Epidermal melanocyte (primary cell): ENCODE measurements at regions not wholly inside any gene's neighbourhood (a gene's known extent, or its start where the extent isn't known, plus 50 kb on each side); places are given as distances from the start of the nearest gene placed in this dataset.
"Not testable (repeated sequence)": the region's sequence is repeated elsewhere in the genome, so short reads cannot be mapped to it uniquely, and the experiment has no call there.

Experiments used
- DNase-seq: peaks from one replicate; pipeline ENCODE4 v3.0.0; 2011; ENCODE audit warnings: low spot score; ENCODE audit not compliant: insufficient read length

DNA sequence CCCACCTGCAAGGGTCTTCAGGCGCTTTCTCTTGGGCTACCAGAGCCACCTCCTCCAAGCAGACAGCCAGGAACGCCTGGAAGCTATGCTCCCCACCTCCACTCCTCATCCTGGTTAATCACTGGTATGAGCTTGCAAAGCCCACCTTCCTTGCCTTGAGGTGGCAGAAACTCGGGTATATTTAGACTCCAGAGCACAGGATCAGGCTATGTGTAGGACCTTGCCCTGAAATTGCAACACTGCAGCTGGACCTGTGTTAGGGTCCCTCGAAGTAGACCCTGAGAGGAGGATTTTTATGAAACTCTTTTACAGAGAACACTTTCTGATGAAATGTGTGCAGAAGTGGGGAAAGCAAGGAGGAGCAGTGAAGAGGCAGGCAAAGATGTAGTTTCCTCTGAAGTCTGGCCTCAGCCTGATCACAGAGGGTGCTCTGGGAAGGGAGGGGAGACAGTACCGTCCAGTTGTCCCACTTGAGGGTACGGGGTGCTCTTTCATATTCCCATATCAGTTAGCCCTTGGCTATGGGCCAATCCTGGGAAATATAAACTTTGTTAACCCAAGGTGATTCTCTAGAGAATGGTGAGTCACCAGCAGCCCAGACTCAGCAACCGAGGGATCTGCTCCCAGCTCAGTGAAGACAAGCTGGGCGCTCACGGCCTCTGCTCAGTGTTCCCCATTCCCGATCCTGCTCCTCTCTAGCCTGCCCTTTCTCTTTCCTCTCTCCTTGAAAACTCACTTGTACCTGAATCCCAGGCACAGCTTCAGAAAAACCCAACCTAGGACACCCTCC lies 157.9 kb downstream of the UQCRFS1 start:
- no peak for DNase-seq

DNA sequence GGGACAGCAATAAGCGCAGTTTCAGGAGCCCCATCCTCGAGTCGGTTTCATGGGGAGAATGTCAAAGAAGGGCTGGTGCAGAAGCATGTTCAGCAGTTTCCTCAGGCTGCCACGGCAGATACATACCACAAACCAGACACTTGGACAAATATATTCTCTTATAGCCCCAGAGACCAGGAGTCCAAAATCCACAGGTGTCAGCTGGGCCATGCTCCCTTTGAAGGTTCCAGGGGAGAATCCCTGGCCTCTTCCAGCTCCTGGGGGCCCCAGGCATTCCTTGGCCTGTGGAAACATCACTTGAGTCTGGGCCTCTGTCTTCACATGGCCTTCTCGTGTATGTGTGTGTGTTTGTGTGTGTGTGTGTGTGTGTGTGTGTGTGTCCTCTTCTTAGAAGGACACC lies 164.1 kb downstream of the UQCRFS1 start:
- no peak for DNase-seq

DNA sequence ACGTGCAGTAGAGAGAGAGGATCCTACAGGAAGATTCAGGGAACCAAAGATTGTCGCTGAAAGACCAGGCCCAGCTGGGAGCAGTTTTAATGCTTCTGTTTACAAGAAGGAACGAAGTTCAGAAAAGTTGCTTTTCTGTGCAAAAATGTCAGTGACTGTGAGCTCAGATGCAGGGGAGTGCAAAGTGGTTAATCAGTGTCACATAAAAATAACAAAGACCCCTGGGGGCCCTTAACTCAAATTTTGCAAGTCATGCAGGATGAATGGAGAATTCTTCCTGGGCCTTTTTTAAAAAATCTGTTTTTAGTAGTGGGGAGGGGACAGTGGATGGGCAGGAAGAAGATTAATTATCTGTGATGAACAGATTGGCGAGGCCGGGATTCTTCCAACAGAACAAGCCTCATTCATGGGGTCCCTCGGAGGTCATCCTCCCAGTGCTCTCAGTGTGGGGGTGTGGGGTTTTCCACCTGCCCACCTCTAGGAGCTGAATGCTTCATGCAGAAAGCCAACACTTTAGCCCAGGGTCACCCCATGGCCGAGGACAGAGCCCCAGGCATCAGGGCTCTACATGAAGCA lies 167.2 kb downstream of the UQCRFS1 start:
- no peak for DNase-seq

DNA sequence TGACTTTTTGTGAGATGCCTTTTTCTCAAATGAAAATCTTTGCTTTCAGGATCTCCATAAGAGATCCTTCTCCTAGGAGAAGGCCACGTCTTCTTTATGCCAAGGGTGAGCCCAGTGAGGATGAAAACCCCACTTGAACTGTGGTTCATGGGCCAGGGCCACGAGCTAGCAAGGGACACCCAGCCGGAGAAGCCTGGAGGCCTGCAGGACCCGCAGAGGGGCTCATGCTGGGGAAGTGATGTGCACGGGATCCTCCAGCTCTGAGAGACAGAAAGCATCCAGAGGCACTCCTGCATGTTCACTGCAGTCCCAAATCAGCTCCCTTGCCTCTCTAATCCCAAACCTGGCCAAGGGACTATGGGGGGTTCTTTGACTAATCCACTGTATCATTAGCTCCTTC lies 168.9 kb downstream of the UQCRFS1 start:
- DNase-seq: no peak

DNA sequence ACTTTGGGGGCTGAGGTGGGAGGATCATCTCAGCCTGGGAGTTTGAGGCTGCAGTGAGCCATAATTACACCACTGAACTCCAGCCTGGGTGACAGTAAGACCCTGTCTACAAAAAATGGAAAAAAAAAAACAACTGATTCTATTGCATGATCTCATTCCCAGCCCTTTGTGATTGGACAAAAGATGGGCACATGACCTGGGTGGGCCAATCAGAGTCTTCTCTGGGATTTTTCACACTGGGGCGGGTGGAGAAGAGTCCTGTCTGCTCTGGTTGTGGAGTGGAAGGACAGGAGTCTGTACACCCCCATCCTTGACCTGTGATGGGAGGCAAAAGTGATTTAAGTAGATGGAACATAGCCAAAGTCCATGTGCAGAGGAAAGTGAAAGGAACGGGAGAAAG lies 170.5 kb downstream of the UQCRFS1 start:
- no peak for DNase-seq

DNA sequence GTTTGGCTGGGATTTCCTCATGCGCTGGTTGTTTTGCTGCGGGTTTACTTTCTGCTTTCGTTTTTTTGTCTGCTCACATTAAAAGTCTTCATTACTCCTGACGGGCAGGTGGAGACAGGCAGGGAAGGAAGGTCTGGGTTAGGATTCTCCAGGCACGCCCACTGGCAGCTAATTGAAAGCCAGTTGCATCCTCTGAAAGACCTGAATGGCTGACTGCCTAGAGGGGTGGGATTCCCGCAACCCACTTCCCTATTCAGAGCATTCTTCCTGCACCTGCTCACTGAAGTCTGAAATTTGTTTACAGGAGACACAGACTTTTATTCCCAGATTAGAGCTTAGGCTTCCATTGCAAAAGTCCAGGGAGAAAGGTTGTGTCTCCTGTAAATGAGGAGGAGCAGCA lies 172.0 kb downstream of the UQCRFS1 start:
- DNase-seq: no peak

DNA sequence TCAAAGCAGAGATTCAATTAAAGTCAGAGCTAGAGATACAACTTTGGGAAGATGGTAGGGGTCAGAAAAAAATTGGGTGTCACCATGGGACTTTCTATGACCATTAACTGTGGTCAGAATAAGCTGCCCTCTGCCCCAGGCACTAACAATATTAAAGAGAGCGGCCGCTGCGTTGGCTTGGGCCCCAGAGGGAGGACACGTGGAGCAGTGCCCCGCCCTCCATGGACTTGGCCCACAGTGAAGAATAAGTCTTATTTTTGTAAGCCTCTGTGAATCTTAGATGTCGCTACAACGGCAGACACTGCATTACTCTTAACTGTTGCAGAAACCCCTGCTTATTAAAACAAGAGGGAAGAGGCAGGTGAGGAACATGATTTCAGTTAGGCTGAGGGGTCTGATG lies 172.7 kb downstream of the UQCRFS1 start:
- no peak for DNase-seq

DNA sequence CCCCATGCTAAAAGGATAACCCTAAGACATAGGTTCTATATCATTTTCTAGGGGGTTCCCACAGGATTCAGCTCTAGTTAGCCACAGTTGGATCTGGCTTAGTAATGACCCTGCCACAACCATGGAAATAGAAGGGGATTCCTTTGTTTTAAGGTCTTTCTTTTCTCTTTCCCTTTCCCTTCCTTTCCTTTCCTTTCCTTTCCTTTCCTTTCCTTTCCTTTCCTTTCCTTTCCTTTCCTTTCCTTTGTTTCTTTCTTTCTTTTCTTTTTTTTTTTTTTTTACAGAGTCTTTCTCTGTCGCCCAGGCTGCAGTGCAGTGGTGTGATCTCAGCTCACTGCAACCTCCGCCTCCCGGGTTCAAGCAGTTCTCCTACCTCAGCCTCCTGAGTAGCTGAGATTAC lies 173.9 kb downstream of the UQCRFS1 start:
- not testable (repeated sequence) for DNase-seq

DNA sequence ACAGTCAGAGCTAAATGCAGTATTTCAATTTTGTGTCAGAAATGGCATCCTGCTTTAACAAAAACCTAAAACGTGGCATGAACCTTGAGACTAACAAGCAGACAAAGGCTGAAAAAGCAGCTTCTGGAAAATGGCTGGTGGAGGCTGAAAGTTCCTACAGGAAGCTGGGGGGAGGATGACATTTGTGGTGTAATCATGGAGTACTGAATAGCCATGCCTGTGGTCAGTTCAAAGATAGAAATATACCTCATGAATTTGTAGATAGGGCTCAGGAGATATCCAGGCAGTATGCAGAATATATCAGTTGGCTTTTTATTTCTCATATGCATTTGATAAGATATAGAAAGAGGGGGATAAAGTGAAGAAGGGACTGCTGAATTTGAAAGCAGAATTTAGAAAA lies 181.7 kb downstream of the UQCRFS1 start:
- no peak for DNase-seq

DNA sequence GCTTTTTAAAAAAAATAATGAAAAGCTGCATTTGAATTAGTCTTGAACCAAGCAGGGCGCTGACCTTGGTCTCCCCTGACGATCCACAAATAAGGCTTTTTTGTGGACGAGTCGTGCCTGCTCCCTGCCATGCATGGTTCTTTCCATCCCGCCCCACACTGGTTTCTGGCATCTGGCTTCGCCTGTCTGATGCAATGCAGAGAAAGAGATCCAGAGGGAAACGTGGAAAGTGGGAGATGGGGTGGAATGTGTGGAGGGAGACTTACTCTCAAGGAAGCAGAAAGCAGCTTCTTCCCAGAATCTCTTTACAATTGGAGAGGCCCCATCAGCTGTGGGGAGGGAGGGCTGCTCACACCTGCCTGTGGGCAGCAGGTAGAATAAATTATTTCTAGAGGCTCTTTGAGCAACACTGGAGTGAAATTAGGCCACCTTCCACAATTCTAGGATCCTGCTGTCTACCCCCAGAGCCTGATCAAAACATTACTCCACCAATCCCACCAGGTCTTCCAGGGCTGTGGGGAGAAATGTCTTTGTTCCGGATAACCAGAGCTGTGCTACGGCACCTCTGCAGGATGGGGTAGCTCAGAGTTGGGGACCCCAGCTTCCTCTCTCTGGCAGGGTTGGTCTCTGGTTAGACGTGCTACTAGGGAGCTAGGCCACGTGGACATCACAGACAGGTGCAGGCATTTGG lies 183.5 kb downstream of the UQCRFS1 start:
- DNase-seq: no peak

DNA sequence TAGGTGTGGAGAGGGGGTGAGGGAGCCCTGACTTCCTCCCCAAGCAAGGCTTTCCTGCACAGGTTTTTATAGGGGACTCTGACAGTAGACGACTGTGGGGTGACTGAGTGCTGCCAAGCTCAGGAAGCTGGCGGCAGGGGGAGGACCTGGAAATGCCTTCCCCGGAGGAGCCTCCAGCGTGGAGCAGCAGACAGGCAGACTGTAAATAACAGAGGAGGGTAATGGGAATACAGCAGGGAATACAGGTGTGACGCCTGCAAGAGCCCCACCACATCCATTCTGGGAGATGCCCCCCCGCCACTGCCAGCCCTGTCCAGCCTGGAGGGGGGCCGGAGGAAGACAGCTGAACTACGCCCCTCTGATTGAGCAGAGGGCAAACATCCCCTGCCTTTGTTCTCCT lies 190.4 kb downstream of the UQCRFS1 start:
- DNase-seq: no peak

DNA sequence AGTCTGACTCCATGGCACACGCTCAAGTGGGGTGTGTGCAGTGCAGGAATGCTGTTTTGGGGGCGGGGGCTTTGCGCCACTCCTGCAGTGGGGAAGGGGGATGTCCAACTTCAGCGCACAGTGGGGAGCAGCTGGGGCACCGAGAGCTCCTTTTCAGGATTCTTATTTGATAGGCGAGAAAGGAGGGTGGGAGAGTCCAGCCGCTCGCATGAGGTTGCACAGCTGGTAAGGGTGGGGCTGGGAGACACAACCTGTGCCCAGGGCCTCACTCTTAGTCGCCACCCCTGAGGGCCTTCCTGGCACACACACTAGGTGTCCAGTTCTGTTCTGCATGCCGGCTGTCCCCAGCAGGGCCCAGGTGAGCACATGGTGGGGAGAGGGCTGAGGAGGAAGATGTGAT lies 190.8 kb downstream of the UQCRFS1 start:
- DNase-seq: no peak

DNA sequence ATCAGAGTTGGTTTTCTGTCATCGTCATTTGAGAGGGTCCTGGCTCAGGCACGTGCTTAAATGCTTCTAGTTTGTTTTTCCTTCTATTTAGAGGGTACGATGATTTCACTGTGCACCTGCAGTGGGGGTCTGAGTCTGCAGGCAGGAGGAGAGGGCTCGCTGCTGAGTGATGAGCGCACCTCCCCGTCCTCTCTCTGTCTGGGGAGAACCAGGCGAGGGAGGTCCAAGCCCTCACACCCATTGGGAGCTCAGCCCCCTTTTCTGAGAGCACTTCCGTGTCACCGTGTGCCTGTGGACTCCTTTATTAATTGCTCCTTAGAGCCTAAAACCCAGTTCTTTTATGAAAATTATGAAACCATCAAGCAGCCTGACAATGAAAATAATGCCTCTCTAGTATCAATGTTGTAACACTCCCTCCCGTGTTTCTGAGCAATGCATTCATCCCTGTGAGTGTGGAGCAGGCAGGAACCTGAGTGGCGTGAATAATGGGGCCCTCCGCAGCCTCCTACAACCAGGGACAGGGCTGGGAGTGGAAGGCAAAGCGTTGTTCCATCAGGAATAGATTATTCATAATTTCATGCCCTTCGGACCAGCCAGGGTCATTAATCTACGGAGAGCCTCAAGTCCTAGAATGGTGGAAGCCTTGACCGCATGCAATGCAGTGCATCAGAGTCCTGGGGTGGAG lies 191.6 kb downstream of the UQCRFS1 start:
- DNase-seq: no peak

DNA sequence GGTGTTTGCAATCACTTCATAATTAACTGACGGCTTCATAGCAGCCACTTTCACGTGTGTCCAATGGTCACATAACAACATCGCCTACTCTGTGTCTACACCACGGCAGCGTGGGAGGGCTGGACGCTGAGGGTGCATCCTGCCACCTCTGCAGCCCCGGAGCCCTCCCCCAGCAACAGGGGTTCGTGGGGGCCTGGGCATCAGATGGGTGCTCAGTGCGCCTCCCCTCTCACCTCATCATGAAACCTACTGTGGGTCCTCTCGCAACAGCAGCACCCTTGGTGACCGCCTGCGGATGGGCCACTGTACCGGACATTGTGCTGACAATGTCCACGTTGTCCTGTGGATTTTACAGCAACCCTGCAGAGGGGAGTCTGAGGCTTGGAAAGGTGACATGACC lies 193.5 kb downstream of the UQCRFS1 start:
- DNase-seq: no peak

DNA sequence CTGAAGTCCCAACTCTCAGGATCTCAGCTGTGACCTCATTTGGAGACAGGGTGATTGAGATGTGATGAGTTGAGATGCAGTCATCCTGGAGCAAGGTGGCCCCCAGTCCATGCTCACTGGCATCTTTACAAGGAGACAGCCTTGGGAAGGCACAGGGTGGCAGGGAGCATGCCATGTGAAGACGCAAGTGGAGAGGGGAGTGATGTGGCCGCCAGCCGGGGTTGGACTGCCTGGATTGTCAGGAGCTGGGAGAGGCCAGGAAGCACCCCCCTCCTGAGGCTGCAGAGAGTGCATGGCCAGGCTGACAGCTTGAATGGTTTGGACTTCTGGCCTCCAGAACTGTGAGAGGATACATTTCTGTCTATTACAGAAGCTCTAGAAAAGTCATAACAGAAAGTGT lies 194.4 kb downstream of the UQCRFS1 start:
- DNase-seq: no peak

DNA sequence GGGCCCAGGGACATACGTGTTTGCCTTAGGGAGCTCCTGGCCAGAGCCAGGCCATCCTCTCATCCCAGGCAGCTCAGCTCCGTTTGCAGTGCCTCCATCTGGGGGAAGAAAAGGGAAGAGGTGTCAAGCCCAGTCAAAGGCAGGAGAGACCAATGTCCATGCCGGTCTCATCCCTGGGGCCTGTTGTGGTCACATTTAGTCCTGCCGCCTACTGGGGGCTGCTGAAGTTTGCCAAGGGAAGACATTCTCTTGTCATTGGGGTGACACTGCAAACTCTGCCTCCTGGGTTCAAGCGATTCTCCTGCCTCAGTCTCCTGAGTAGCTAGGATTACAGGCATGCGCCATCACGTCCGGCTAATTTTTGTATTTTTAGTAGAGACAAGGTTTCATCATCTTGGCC lies 195.2 kb downstream of the UQCRFS1 start:
- DNase-seq: no peak

DNA sequence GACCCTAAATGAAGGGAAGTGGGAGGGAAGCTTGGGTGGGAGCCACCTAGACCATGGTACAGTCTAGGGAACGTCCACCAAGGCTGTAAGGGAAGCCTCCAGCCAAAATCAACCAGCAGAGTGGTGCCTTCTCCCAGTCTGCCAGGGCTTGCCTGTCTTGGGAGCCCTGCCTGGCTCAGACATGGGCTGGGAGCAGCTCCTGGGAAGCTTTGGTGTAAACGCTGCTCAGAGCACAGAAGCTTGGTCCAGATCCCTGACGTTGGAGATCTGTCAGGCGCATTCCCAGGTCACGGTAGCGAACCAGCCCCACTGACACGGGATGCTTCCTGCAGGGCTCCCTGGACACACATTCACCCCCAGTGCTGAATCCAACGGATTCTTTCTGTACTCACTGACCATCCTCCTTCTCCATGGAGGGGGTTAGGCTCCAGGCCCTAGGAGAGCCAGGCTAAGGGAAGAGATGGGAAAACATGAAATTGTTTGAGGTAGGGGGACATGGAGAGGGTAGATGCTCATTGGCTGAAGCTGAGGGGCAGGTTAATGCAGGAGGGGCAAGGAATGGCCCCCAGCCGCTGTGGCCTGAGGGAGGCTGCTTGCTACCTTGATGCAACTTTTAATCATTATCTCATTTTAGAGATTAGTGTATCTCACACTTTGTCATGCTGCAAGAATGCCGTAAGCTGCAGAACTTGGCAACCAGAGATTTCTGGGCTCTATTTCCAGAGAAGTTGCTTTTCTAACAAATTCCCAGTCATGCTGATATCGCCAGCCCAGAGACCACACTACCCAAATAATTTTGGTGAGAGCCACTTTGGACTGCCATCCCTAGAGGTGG lies 195.8 kb downstream of the UQCRFS1 start:
- DNase-seq: no peak

DNA sequence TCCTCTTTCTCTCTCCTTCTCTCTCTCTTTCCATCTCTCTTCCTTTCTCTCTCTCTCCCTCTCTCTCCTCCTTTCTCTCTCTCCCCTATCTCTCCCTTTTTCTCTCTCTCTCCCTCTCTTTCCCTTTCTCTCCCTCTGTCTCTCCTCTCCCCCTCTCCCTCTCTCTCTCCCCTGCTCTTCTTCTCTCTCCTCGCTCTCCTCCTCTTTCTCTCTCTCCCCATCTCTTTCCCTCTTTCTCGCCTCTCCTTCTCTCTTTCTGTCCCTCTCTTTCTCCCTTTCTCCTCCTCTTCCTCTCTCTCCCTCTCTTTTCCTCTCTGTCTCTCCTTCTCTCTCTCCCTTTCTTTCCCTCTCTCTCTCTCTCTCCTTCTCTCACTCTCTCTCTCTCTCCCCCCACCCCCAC lies 196.6 kb downstream of the UQCRFS1 start:
- DNase-seq: no peak

DNA sequence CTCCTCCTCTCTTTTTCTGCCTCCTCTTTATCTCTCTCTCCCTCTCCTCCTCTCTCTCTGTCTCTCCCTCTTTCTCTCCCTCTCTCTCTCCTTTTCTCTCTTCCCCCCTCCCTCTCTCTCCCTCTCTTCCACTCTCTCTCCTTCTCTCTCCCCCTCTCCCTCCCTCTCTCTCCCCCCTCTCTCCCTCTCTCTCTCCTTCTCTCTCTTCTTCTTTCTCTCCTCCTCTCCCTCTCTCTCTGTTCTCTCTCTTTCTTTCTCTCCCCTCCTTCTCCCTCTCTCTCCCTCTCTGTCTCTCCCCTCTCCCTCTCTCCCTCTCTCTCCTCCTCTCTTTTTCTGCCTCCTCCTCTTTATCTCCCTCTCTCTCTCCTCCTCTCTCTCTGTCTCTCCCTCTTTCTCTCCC lies 197.4 kb downstream of the UQCRFS1 start:
- DNase-seq: no peak

DNA sequence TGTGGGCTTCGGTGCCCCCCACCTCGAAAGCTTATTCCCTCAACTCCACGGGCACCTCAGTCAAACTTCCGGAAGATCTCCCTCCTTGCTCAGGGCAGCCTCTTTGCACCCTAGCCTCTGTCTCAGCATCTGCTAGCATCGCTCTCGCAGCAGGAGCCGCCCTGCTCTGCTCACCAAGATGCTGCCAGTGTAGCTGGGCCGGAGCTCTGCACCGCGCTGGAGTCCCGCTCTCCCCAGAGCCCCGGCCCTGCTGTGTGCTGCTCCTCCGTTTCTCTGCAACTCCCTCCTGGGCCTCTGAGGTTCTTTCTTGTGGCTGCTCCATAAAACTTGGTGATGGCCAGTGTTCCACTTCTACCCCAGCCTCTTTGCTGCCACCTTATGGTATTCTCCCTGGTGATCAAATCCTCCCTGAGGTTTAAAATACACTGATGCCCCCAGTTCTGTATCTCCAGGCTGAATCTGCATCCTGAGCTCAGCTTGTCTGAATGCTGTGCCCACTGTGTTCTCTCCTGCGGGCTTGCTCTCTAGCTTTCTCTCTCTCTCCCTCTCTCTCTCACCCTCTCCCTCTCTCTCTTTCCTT lies 198.0 kb downstream of the UQCRFS1 start:
- DNase-seq: no peak

DNA sequence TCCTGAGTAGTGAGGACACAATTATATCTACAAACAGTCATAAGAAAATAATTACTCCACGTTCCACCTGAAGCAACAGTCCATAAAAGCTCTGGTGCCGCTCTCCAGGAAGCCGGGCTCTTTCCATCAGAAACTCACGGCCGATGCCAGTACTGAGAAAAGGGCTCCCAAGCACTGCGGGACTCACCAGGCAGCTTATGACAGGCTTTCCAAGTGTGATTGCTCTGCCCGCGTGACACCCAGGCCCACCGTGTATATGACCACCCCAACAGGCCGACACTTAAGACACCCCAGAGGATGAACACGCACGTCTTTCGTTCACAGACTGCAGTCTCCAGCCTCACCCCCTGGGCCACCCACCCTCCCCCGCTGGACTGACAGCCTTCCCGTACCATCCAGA lies 199.0 kb downstream of the UQCRFS1 start:
- DNase-seq: no peak
